PC-3 (cell line): ENCODE measurements at regions not wholly inside any gene's neighbourhood (a gene's known extent, or its start where the extent isn't known, plus 50 kb on each side); places are given as distances from the start of the nearest gene placed in this dataset.

Experiments
- CTCF ChIP-seq: fragments of 300-600 bp; sonication (generic); conservative IDR thresholded peaks from 2 replicates; pipeline ENCODE4 v1.5.1; 2017; ENCODE audit warnings: antibody characterized with exemption, low read depth, mild to moderate bottlenecking, low read length
- EZH2 ChIP-seq: fragments of 300-600 bp; sonication (generic); IDR thresholded peaks from one replicate; pipeline ENCODE4 v1.6.1; 2017; ENCODE audit warnings: antibody characterized with exemption, mild to moderate bottlenecking, low read length; ENCODE audit not compliant: unreplicated experiment

- TF ChIP-seq CTCF (no peak), EZH2 (no peak)
Observed at GRCh38 chr19:29324717-29325116, 111.8 kb upstream of the UQCRFS1 start.
